TTC549 (cell line): ENCODE measurements at regions not wholly inside any gene's neighbourhood (a gene's known extent, or its start where the extent isn't known, plus 50 kb on each side); places are given as distances from the start of the nearest gene placed in this dataset.

ENCODE experiments used
- FAIRE-seq: peaks from 2 replicates; lab custom pipeline; 2012; peaks lifted over from hg19 to GRCh38; lab: Jason Lieb, UNC

DNA sequence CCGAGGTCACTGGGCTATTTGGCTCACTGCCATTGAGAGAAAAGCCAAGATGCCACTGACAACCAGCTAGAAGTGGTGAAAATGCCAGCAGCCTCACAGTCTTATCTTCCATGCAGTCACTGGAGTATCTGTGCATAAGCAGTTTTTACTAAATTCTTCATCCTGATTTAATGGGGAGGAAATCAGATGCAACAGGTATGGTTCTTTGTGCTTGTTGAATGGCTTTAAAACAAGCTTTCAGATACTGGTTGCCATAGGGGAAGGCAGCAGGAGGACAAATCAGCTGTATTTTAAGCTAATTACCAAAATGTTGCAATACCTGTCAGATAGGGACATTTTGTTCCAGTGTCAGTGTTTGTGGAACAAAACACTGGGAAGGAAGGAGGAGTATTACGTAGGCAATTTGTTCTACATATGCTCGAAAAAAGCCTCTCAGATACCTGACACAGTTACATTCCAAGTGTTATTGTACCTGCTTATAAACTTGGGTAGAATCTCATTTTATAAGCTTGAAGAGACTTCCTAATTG lies 54.1 kb upstream of the ARHGAP5 start:
- no peak for FAIRE-seq

DNA sequence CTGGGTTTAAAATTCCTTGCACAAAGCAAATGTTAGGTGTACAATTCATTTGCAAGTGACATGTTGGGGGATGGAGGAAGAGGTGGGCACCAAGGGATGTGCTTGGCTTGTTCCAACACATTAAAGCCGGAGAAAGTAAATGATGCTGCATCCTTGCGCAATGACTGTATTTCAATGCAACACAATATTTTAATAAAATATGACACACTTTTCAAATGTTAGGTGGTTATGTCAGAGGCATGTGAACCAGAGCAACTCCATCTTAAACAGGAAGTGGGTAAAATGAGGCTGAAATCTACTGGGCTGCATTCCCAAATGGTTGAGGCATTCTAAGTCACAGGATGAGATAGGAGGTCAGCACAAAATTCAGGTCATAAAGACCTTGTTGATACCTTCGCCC lies 53.6 kb upstream of the ARHGAP5 start:
- no peak for FAIRE-seq

DNA sequence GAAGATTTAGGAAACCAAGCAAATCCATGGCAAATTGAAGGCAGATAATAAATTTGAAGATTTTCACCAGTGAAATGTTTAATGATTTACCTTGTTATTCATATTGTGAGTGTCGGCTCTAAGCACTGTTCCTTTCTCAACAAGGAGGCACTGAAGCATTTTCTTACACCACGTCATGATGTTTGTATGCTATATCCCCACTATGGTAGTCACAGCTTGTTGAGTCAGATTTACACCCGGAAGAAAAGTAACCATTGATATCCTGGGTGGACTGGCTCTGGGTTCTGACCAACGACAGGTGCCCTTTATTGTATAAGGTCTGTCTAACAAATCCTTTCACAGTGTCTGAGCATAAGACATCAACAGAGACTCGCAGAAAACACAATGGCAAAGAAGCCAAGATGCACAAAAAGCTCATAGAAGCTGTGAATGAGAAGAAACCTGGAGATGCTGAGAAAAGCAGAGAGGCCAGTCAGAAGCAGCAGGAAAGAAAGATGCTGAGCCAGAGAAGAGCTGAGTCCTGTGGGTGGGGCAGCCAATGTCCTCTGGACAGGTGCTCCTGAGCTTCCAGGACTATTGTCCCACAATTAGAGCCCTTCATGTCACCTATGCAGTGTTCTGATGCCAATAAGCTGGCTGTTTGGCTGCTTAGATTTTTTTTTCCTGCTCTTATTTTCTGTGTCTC lies 49.7 kb upstream of the ARHGAP5 start:
- no peak for FAIRE-seq
